Kidney (tissue), 13 donors: ENCODE measurements at regions not wholly inside any gene's neighbourhood (a gene's known extent, or its start where the extent isn't known, plus 50 kb on each side); places are given as distances from the start of the nearest gene placed in this dataset.
"Not testable (repeated sequence)": the region's sequence is repeated elsewhere in the genome, so short reads cannot be mapped to it uniquely, and the experiment has no call there.

Experiments
- DNase-seq, 5 donors: peaks; one replicate each; pipeline ENCODE4 v3.0.0-alpha.2; 2013 to 2020
- FAIRE-seq: peaks from 2 replicates; lab custom pipeline; 2012; peaks lifted over from hg19 to GRCh38; lab: Jason Lieb, UNC
- H3K27ac ChIP-seq, 2 donors: one replicate each; pipeline ENCODE4 v1.7.0; 2013; ENCODE audit warnings: low read depth in 2 of 2, low read length in 2 of 2, inconsistent platforms in 1 of 2
- H3K27me3 ChIP-seq: one replicate; pipeline ENCODE4 v1.7.1; 2013; ENCODE audit warnings: low read length, inconsistent platforms; ENCODE audit not compliant: control insufficient read depth, insufficient read depth
- H3K36me3 ChIP-seq, 3 donors: one replicate each; pipeline versions ENCODE4 v1.7.0 to v1.7.1; 2013; ENCODE audit warnings: low read length in 3 of 3, control low read depth in 1 of 3, inconsistent platforms in 1 of 3; ENCODE audit not compliant: insufficient read depth in 3 of 3, control insufficient read depth in 2 of 3
- H3K4me1 ChIP-seq, 3 donors: one replicate each; pipeline versions ENCODE4 v1.7.0 to v1.7.1; 2013; ENCODE audit warnings: low read length in 3 of 3, inconsistent platforms in 1 of 3, low read depth in 1 of 3; ENCODE audit not compliant: control insufficient read depth in 2 of 3, insufficient read depth in 2 of 3
- H3K4me3 ChIP-seq, 3 donors: one replicate each; pipeline versions ENCODE4 v1.7.0 to v1.8.1; 2013; ENCODE audit warnings: low read length in 3 of 3, control low read depth in 1 of 3, inconsistent platforms in 1 of 3
- H3K9ac ChIP-seq, 3 donors: one replicate each; pipeline versions ENCODE4 v1.7.0 to v1.7.1; 2013; ENCODE audit warnings: low read length in 3 of 3, control low read depth in 1 of 3, inconsistent platforms in 1 of 3
- H3K9me3 ChIP-seq, 3 donors: one replicate each; pipeline versions ENCODE4 v1.7.0 to v1.7.1; 2013; ENCODE audit warnings: low read length in 3 of 3, control low read depth in 1 of 3, inconsistent platforms in 1 of 3; ENCODE audit not compliant: control insufficient read depth in 2 of 3, insufficient read depth in 1 of 3
- intact Hi-C: fragments of 100-400 bp; cut with DNase I; formaldehyde crosslinking; loops from one replicate; pipeline ENCODE4 v1.11.1; 2022
- TF ChIP-seq, protein P1 (sequence below): IDR thresholded peaks from 3 replicates; pipeline ENCODE4 v1.5.1; 2012; ENCODE audit warnings: mild to moderate bottlenecking, moderate library complexity, borderline replicate concordance; ENCODE audit not compliant: insufficient read depth; ENCODE audit errors: extremely low read depth
- donor health status: control.
- donor health status: control.
- donor health status: control.
- donor health status: control.
- donor health status: control.
- donor health status: DM: yes; HTN: yes; CAD: no.
- donor health status: Normal renal cell carcinoma (clear cell type).

DNA sequence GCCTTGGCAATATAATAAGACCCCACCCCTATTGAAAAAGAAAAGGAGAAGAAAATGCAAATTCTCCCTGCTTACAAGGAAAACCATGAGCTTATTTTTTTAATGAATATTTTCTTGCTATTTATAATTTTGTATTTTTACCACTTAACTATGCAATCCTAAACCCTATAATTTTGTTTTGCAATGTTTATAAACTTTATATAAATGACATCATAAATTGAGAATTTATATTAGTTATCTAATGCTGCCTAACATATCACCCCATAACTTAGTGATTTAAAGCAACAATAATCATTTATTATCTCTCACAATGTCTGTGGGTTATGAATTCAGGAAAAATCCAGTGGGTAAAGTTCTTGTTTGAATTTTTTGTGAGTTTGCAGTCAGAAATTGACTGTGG lies 369.1 kb downstream of the TAF11L14 start:
- intact Hi-C loops = no loop called here
- no peaks in the 10 kb centered on the region for H3K4me1 ChIP-seq
- TF ChIP-seq, protein P1, sequence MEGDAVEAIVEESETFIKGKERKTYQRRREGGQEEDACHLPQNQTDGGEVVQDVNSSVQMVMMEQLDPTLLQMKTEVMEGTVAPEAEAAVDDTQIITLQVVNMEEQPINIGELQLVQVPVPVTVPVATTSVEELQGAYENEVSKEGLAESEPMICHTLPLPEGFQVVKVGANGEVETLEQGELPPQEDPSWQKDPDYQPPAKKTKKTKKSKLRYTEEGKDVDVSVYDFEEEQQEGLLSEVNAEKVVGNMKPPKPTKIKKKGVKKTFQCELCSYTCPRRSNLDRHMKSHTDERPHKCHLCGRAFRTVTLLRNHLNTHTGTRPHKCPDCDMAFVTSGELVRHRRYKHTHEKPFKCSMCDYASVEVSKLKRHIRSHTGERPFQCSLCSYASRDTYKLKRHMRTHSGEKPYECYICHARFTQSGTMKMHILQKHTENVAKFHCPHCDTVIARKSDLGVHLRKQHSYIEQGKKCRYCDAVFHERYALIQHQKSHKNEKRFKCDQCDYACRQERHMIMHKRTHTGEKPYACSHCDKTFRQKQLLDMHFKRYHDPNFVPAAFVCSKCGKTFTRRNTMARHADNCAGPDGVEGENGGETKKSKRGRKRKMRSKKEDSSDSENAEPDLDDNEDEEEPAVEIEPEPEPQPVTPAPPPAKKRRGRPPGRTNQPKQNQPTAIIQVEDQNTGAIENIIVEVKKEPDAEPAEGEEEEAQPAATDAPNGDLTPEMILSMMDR = no peak

DNA sequence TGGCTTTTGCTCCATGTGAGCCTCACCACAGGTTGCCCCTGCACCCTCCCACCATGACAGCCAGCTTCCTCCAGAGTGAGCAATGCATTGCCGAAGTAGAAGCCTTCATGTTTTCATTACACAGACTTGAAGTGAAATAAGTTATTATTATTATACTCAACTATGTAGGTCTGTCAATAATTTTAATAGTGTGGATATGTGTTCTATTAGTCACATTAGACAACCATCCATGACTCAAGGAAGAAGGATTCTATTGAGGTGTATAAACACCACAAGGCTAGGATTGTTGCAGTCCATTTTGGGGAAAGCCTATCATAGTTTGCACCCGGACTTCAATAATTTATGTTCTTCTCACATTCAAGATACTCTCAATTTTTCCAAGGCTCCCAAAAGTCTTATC lies 369.5 kb downstream of the TAF11L14 start:
- Histone ChIP-seq H3K4me3 (no peak overlapping the region), H3K27ac (no peak overlapping the region), H3K27me3 (no peaks in the 10 kb centered on the region), H3K9ac (no peak overlapping the region), H3K4me1 (no peaks in the 10 kb centered on the region), H3K9me3 (no peaks in the 10 kb centered on the region), H3K36me3 (no peaks in the 10 kb centered on the region)
- FAIRE-seq = no peak
- no peak for DNase-seq
- TF ChIP-seq, protein P1 = no peak
- intact Hi-C loops = no loop called here

More for the DNA sequence above, 369.1 kb downstream of the TAF11L14 start:
- Histone ChIP-seq H3K27me3 (no peaks in the 10 kb centered on the region), H3K36me3 (no peaks in the 10 kb centered on the region), H3K9ac (no peak overlapping the region), H3K9me3 (no peaks in the 10 kb centered on the region), H3K27ac (no peak overlapping the region), H3K4me3 (no peak overlapping the region)
- no peak for DNase-seq
- no peak for FAIRE-seq

DNA sequence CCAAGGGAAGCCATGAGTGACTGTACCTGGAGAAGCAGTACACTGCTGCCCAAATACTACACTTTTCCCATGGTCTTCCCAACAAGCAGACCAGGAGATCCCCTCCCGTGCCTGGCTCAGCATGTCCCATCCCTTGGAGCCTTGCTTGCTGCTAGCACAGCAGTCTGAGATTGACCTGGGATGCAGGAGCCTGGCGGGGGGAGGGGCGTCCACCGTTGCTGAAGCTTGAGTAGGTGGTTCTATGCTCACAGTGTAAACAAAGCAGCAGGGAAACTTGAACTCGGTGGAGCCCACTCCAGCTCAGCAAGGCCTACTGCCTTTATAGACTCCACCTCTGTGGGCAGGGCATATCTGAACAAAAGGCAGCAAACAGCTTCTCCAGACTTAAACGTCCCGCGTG lies 372.0 kb downstream of the TAF11L14 start:
- H3K9me3 ChIP-seq, H3K4me3 ChIP-seq, DNase-seq, H3K27ac ChIP-seq, intact Hi-C loops, H3K36me3 ChIP-seq, H3K9ac ChIP-seq, FAIRE-seq, H3K27me3 ChIP-seq, H3K4me1 ChIP-seq: not testable (repeated sequence)

DNA sequence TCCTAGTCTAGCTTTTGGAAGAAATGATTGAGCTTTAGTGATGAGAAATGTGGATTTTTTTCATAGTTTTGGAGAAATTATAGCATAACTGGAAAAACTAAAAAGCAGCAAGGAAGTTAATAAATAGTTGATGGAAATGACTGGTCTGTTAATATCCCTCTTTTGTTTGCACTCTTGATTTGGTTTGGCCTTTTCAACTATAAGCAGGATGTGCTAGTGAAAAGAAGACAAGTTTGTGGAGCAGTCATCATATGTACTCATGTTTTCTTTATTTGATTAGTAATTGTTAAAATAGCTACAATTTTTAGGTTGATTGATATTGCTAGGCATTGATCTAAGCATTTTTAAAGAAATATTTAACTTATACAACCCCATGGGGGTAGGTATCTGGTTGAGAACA lies 374.7 kb downstream of the TAF11L14 start:
- Histone ChIP-seq H3K9me3 (no peaks in the 10 kb centered on the region), H3K4me1 (no peaks in the 10 kb centered on the region), H3K27me3 (no peaks in the 10 kb centered on the region), H3K36me3 (no peaks in the 10 kb centered on the region), H3K4me3 (no peak overlapping the region), H3K9ac (no peak overlapping the region), H3K27ac (no peak overlapping the region)
- no peak for FAIRE-seq
- intact Hi-C loops = no loop called here
- TF ChIP-seq, protein P1 = no peak
- DNase-seq = no peak
